Neural crest cell (in vitro differentiated cells): ENCODE measurements at regions not wholly inside any gene's neighbourhood (a gene's known extent, or its start where the extent isn't known, plus 50 kb on each side); places are given as distances from the start of the nearest gene placed in this dataset.
"Not testable (repeated sequence)": the region's sequence is repeated elsewhere in the genome, so short reads cannot be mapped to it uniquely, and the experiment has no call there.

ENCODE experiments used
- DNase-seq: peaks from one replicate; pipeline ENCODE4 v3.0.0; 2021; ENCODE audit warnings: low read depth, mixed read lengths, low spot score
- H3K27ac Mint-ChIP-seq: one replicate; pipeline ENCODE4 v1.8.0; 2021; ENCODE audit warnings: mild to moderate bottlenecking, mixed read lengths; ENCODE audit not compliant: unreplicated experiment
- H3K27me3 Mint-ChIP-seq: 2 replicates; pipeline ENCODE4 v1.8.0; 2021; ENCODE audit warnings: low read depth, mild to moderate bottlenecking, mixed read lengths
- H3K36me3 Mint-ChIP-seq: 2 replicates; pipeline ENCODE4 v1.8.0; 2021; ENCODE audit warnings: low read depth, mild to moderate bottlenecking, mixed read lengths
- H3K4me1 Mint-ChIP-seq: 2 replicates; pipeline ENCODE4 v1.8.0; 2021; ENCODE audit warnings: mixed read lengths
- H3K4me3 Mint-ChIP-seq: one replicate; pipeline ENCODE4 v1.8.0; 2021; ENCODE audit warnings: mild to moderate bottlenecking, mixed read lengths
- H3K9me3 Mint-ChIP-seq: 2 replicates; pipeline ENCODE4 v1.8.0; 2021; ENCODE audit warnings: mixed read lengths
- CTCF ChIP-seq: fragments of 200-600 bp; sonication (generic); conservative IDR thresholded peaks from 2 replicates; pipeline ENCODE4 v1.5.0; 2021; ENCODE audit warnings: antibody characterized with exemption, mild to moderate bottlenecking

DNA sequence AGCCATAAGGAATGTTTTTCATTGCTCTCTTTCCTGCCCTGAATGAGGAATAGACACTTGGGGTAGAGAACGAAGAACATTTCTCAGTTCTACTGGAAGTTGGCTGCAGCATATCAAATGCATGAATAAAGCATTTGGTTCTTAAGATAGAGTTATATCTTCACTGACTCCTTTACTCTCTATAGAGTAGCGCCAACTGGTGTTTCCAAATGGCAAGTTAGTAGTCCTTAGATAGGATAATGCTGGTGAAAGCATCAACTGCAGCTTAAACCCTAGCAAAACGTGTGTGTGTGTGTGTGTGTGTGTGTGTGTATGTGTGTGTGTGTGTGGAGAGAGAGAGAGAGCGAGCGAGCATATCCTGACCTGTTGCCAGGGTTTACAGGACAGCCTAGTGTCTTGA, 62.2 kb upstream of the FRMPD4 start:
- no peak for TF ChIP-seq CTCF
- peaks cover 2% of the 10 kb centered on the region for H3K9me3 Mint-ChIP-seq

DNA sequence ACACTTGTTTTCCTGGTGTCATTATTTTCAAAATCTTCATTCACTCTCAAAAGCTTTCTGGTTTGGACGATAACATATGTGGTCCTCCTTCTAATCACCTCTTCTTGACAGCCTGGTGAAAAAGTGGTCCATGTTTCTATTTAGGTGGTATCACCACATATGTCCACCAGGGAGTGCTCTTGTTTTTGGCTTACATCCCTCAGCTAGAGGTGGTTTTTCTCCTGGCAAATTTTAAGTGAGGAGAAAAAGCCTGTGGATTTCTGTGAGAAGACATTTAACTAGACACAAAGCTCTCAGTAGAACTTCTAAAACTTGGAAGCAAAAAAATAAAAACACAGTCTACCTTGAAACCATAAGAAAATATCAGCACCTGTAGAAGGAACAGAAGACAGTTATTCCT, 58.0 kb upstream of the FRMPD4 start:
- Mint-ChIP-seq H3K9me3 (peaks cover 5% of the 10 kb centered on the region), H3K4me1 (no peaks in the 10 kb centered on the region), H3K4me3 (no peak overlapping the region), H3K36me3 (no peaks in the 10 kb centered on the region), H3K27ac (no peak overlapping the region), H3K27me3 (peaks cover 30% of the 10 kb centered on the region)
- TF ChIP-seq CTCF, result peak; percentile 70
- no peak for DNase-seq

More for the DNA sequence above, 62.2 kb upstream of the FRMPD4 start:
- peaks cover 56% of the 10 kb centered on the region for H3K27me3 Mint-ChIP-seq
- no peaks in the 10 kb centered on the region for H3K36me3 Mint-ChIP-seq
- no peak for DNase-seq
- H3K4me1 Mint-ChIP-seq, result no peaks in the 10 kb centered on the region
- no peak overlapping the region for H3K27ac Mint-ChIP-seq
- no peak overlapping the region for H3K4me3 Mint-ChIP-seq

- not testable (repeated sequence) for H3K4me3 Mint-ChIP-seq, H3K36me3 Mint-ChIP-seq, H3K4me1 Mint-ChIP-seq, H3K27ac Mint-ChIP-seq, H3K9me3 Mint-ChIP-seq, H3K27me3 Mint-ChIP-seq, DNase-seq
Observed at GRCh38 chrX:12082959-12083358, 55.3 kb upstream of the FRMPD4 start.
